Endothelial cell of umbilical vein (primary cell): ENCODE measurements at regions not wholly inside any gene's neighbourhood (a gene's known extent, or its start where the extent isn't known, plus 50 kb on each side); places are given as distances from the start of the nearest gene placed in this dataset.

Experiments
- BruUV-seq: library from RNA; stranded (reverse); fragments of 400-500 nt; replicated peaks from 2 replicates; lab custom pipeline; 2021; lab: Mats Ljungman, UMichigan
- CTCF ChIA-PET: fragments of 300-600, 350-600 bp; sonication (Branson Sonifier 250); formaldehyde crosslinking; loops from one replicate; lab custom pipeline; 2021; ENCODE audit warnings: antibody characterized with exemption, inconsistent platforms; lab: Charles Lee
- POLR2A ChIA-PET: fragments of 300-600, 350-600 bp; sonication (Branson Sonifier 250); formaldehyde crosslinking; loops from one replicate; lab custom pipeline; 2021; ENCODE audit warnings: antibody characterized with exemption, inconsistent platforms; lab: Charles Lee
- DNase-seq: peaks from one replicate; pipeline ENCODE4 v3.0.0-alpha.2; 2011; ENCODE audit warnings: low read depth, low spot score
- FAIRE-seq: peaks from 2 replicates; lab custom pipeline; 2011; peaks lifted over from hg19 to GRCh38; lab: Jason Lieb, UNC
- H2AFZ ChIP-seq: 2 replicates; pipeline ENCODE4 v1.6.0; 2012; ENCODE audit warnings: low read depth, low read length, control low read depth, inconsistent platforms
- H3K27ac ChIP-seq: 2 replicates; pipeline ENCODE4 v1.5.1; 2011; ENCODE audit warnings: low read depth, mild to moderate bottlenecking, control low read depth, low read length, moderate library complexity; ENCODE audit not compliant: insufficient read depth
- H3K27me3 ChIP-seq, 2 experiments: 2 replicates each; pipeline versions ENCODE4 v1.6.0 to v1.6.1; 2011; ENCODE audit warnings: low read length in 2 of 2, mixed read lengths in 1 of 2; ENCODE audit not compliant: control insufficient read depth in 2 of 2, insufficient read depth in 2 of 2
- H3K36me3 ChIP-seq, 2 experiments: 2 replicates in 1 of 2; 3 replicates in 1 of 2; pipeline ENCODE4 v1.5.1; 2011; ENCODE audit warnings: low read length in 2 of 2, mild to moderate bottlenecking in 1 of 2, moderate library complexity in 1 of 2; ENCODE audit not compliant: control insufficient read depth in 2 of 2, insufficient read depth in 2 of 2; ENCODE audit errors: extremely low read depth in 1 of 2
- H3K4me1 ChIP-seq: 3 replicates; pipeline ENCODE4 v1.5.1; 2011; ENCODE audit warnings: mild to moderate bottlenecking, low read length; ENCODE audit not compliant: control insufficient read depth, insufficient read depth; ENCODE audit errors: extremely low read depth
- H3K4me2 ChIP-seq: 2 replicates; pipeline ENCODE4 v1.6.1; 2011; ENCODE audit warnings: low read length, control low read depth, mixed read lengths; ENCODE audit not compliant: insufficient read depth
- H3K4me3 ChIP-seq, 3 experiments: fragments of 200-600 bp in 1 of 3; sonication (generic), shearing (Covaris generic) in 1 of 3; replicated peaks in 1 of 3; 2 replicates each; pipeline ENCODE4 v1.5.1; 2011 to 2016; ENCODE audit warnings: control low read depth in 3 of 3, low read length in 3 of 3, mild to moderate bottlenecking in 2 of 3, inconsistent platforms in 1 of 3, low read depth in 1 of 3, moderate library complexity in 1 of 3; ENCODE audit not compliant: insufficient read depth in 1 of 3
- H3K79me2 ChIP-seq: 2 replicates; pipeline ENCODE4 v1.6.0; 2012; ENCODE audit warnings: low read length, inconsistent platforms; ENCODE audit not compliant: control insufficient read depth, insufficient read depth
- H3K9ac ChIP-seq: replicated peaks from 2 replicates; pipeline ENCODE3; 2011; ENCODE audit warnings: low read length, control low read depth; ENCODE audit not compliant: insufficient read depth; ENCODE audit errors: extremely low read depth
- H3K9me1 ChIP-seq: replicated peaks from 3 replicates; pipeline ENCODE4 v1.6.0; 2011; ENCODE audit warnings: mild to moderate bottlenecking, low read length; ENCODE audit not compliant: control insufficient read depth, insufficient read depth; ENCODE audit errors: extremely low read depth
- H3K9me3 ChIP-seq: replicated peaks from 2 replicates; pipeline ENCODE4 v1.5.1; 2012; ENCODE audit warnings: low read length, inconsistent platforms; ENCODE audit not compliant: control insufficient read depth, insufficient read depth
- H4K20me1 ChIP-seq: replicated peaks from 2 replicates; pipeline ENCODE3; 2011; ENCODE audit warnings: mild to moderate bottlenecking, low read length; ENCODE audit not compliant: control insufficient read depth, insufficient read depth; ENCODE audit errors: extremely low read depth
- FOS ChIP-seq: IDR thresholded peaks from 2 replicates; pipeline ENCODE4 v1.6.1; 2011; ENCODE audit warnings: mild to moderate bottlenecking, low read length, moderate library complexity, borderline replicate concordance; ENCODE audit not compliant: insufficient read depth
- GATA2 ChIP-seq: IDR thresholded peaks from 2 replicates; pipeline ENCODE4 v1.7.0; 2011; ENCODE audit warnings: low read depth, mild to moderate bottlenecking, moderate library complexity, mixed read lengths, low read length; ENCODE audit not compliant: insufficient read length, insufficient read depth
- JUN ChIP-seq: IDR thresholded peaks from 2 replicates; pipeline ENCODE4 v1.6.1; 2011; ENCODE audit warnings: borderline replicate concordance, low read depth; ENCODE audit not compliant: insufficient read length, insufficient read depth
- MYC ChIP-seq: IDR thresholded peaks from one replicate; pipeline ENCODE4 v1.6.1; 2011; ENCODE audit warnings: mild to moderate bottlenecking, low read depth, low read length
- POLR2A ChIP-seq: IDR thresholded peaks from 2 replicates; pipeline ENCODE4 v1.6.1; 2012; ENCODE audit warnings: low read depth, mild to moderate bottlenecking, control low read depth, low read length
- POLR2AphosphoS5 ChIP-seq: IDR thresholded peaks from 2 replicates; pipeline ENCODE4 v1.6.1; 2012; ENCODE audit warnings: low read depth, mild to moderate bottlenecking, control low read depth, low read length, moderate library complexity; ENCODE audit not compliant: insufficient read depth
- dilution Hi-C: fragments of 300-500 bp; cut with MboI; formaldehyde crosslinking; loops from one replicate; pipeline ENCODE4 v1.15.0; 2019; ENCODE audit warnings: low sequenced_read_pairs; ENCODE audit not compliant: extremely low pct_ligation_motif_present
- intact Hi-C: fragments of 100-400 bp; cut with micrococcal nuclease; formaldehyde crosslinking; loops from one replicate; pipeline ENCODE4 v1.10.0; 2022
- TF ChIP-seq, protein P1 (sequence below): IDR thresholded peaks from 2 replicates; pipeline ENCODE4 v1.6.1; 2011; ENCODE audit not compliant: insufficient read depth, insufficient read length

DNA sequence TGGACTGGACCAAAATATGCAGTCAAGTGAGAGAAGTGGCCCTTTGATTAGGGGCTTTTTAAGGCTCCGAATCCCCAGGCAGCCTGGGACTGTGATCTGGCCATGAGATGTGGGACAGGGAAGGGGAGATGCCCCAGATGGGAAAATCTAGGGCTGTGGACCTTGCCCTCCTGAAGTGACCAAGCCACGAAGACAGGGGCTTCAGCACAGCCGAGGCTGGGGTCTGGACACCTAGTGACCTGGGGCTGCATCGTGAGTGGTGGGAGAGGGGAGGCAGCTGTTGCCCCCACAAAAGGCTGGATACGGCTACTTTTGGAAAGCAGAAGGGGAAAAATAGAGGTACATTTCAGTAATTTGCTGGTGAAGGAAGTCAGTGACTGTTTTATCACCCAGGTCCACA is 139.5 kb upstream of the SLC24A3 start:
- dilution Hi-C loops: no loop called here

DNA sequence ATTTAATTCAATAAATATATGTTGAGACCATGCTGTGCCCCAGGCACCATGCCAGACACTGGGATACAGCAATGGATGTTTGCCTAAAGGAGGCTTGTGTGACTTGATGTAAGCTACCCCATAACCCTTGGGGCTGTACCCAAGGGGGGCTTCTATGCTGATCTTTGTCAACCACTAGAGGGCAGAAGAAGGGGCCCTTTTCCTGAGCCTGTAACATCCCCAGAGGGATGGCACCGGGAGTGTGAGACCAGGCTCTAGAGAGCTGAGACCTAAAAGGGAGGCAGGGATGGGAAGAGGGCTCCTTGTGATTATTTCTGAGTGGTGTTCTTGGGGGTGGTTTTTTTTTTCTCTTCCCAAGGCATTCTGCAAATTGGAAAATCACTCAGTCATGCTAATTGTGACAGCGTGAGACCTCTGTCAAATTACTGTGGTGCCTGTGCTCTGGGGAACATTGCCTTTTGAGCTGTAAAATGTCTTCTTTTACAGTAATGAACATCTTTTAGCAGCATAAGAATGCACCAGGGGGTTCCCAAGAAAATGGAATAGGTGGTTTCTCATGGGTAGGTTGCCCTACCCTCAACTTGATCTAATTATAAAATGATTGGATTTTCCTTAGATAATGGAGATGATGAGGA is 138.7 kb upstream of the SLC24A3 start:
- no peak overlapping the region for H2AFZ ChIP-seq
- no peak overlapping the region for H3K27ac ChIP-seq
- H3K36me3 ChIP-seq: no peaks in the 10 kb centered on the region
- BruUV-seq: no TSS peak
- dilution Hi-C loops (no loop called here), intact Hi-C loops (no loop called here)
- no peaks in the 10 kb centered on the region for H3K9me3 ChIP-seq
- H4K20me1 ChIP-seq: no peaks in the 10 kb centered on the region
- ChIA-PET POLR2A (no interaction called here), CTCF (no interaction called here)
- H3K9me1 ChIP-seq: no peaks in the 10 kb centered on the region
- H3K4me1 ChIP-seq: no peaks in the 10 kb centered on the region
- DNase-seq (no peak), FAIRE-seq (no peak)
- H3K79me2 ChIP-seq: no peaks in the 10 kb centered on the region
- no peak overlapping the region for H3K4me2 ChIP-seq
- no peak overlapping the region for H3K9ac ChIP-seq
- H3K27me3 ChIP-seq: no peaks in the 10 kb centered on the region
- TF ChIP-seq MYC: no peak
- no peak overlapping the region for H3K4me3 ChIP-seq

More for the DNA sequence above, 139.5 kb upstream of the SLC24A3 start:
- no peak overlapping the region for H2AFZ ChIP-seq
- no peaks in the 10 kb centered on the region for H3K9me1 ChIP-seq
- no TSS peak for BruUV-seq
- H3K27me3 ChIP-seq: no peaks in the 10 kb centered on the region
- H3K4me3 ChIP-seq: no peak overlapping the region
- no peak for TF ChIP-seq JUN
- TF ChIP-seq GATA2: no peak
- TF ChIP-seq, protein P1, sequence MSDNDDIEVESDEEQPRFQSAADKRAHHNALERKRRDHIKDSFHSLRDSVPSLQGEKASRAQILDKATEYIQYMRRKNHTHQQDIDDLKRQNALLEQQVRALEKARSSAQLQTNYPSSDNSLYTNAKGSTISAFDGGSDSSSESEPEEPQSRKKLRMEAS: no peak
- no peak for TF ChIP-seq MYC
- no peak for TF ChIP-seq POLR2AphosphoS5
- TF ChIP-seq FOS: no peak
- no peak for TF ChIP-seq POLR2A
- H3K79me2 ChIP-seq: no peaks in the 10 kb centered on the region
- DNase-seq (no peak), FAIRE-seq (no peak)
- intact Hi-C loops: no loop called here
- H3K27ac ChIP-seq: no peak overlapping the region
- no peak overlapping the region for H3K4me2 ChIP-seq
- no peaks in the 10 kb centered on the region for H3K36me3 ChIP-seq
- ChIA-PET CTCF (no interaction called here), POLR2A (no interaction called here)
- H3K4me1 ChIP-seq: no peaks in the 10 kb centered on the region
- no peak overlapping the region for H3K9ac ChIP-seq
- no peaks in the 10 kb centered on the region for H4K20me1 ChIP-seq
- H3K9me3 ChIP-seq: peaks cover 1% of the 10 kb centered on the region
